OCI-LY7 (cell line): ENCODE measurements at regions not wholly inside any gene's neighbourhood (a gene's known extent, or its start where the extent isn't known, plus 50 kb on each side); places are given as distances from the start of the nearest gene placed in this dataset.

Source experiments
- EZH2phosphoT487 ChIP-seq: fragments of 200-600 bp; sonication (generic); IDR thresholded peaks from 2 replicates; pipeline ENCODE4 v1.6.1; 2018; ENCODE audit warnings: low read depth, borderline replicate concordance, mild to moderate bottlenecking, mixed run types, antibody characterized with exemption, low read length, moderate library complexity, mixed read lengths
- TF ChIP-seq, protein P1 (sequence below): fragments of 200-600 bp; sonication (generic); conservative IDR thresholded peaks from 2 replicates; pipeline ENCODE4 v1.5.1; 2014; ENCODE audit warnings: mild to moderate bottlenecking, antibody characterized with exemption, low read length, moderate library complexity, mixed read lengths

DNA sequence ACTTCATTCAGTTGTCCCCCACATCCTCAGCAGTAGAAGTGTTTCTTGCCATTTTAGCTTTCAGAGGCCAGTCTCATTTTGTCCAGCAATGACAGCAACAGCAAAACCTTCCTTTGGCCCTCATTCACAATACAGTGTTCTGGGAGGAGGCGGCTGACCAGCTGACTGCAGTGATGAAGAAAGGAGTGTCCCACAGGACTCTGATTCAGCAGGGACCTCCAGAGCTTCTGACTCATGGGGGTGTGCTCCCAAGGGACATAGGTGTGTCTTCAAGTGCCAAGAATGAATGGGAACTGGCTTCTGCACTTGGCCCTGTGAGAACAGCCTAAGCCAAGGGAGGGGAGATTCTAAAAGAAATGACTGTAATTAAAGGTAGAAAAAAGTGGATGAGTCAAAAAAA is 147.0 kb upstream of the PELI1 start:
- TF ChIP-seq, protein P1, sequence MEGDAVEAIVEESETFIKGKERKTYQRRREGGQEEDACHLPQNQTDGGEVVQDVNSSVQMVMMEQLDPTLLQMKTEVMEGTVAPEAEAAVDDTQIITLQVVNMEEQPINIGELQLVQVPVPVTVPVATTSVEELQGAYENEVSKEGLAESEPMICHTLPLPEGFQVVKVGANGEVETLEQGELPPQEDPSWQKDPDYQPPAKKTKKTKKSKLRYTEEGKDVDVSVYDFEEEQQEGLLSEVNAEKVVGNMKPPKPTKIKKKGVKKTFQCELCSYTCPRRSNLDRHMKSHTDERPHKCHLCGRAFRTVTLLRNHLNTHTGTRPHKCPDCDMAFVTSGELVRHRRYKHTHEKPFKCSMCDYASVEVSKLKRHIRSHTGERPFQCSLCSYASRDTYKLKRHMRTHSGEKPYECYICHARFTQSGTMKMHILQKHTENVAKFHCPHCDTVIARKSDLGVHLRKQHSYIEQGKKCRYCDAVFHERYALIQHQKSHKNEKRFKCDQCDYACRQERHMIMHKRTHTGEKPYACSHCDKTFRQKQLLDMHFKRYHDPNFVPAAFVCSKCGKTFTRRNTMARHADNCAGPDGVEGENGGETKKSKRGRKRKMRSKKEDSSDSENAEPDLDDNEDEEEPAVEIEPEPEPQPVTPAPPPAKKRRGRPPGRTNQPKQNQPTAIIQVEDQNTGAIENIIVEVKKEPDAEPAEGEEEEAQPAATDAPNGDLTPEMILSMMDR: no peak
- no peak for TF ChIP-seq EZH2phosphoT487
